ENCODE measurements at regions not wholly inside any gene's neighbourhood (a gene's known extent, or its start where the extent isn't known, plus 50 kb on each side); places are given as distances from the start of the nearest gene placed in this dataset.

- TF ChIP-seq POLR2AphosphoS5 (IDR thresholded peaks at IDR 0.05) (no peak), POLR2A (IDR thresholded peaks at IDR 0.05) (no peak)
Measured at GRCh38 chr7:155222573-155222972, 75.1 kb upstream of the INSIG1 start.

All from sigmoid colon (tissue), 4 donors.